Smooth muscle cell (in vitro differentiated cells): ENCODE measurements at regions not wholly inside any gene's neighbourhood (a gene's known extent, or its start where the extent isn't known, plus 50 kb on each side); places are given as distances from the start of the nearest gene placed in this dataset.

Source experiments
- DNase-seq: peaks from one replicate; lab custom pipeline; 2025; ENCODE audit not compliant: unreplicated experiment; lab: John Stamatoyannopoulos, UW
- H2AFZ ChIP-seq: fragments of 200-600 bp; sonication (generic); 2 replicates; pipeline ENCODE4 v1.6.0; 2016; ENCODE audit warnings: antibody characterized with exemption, low read depth, mild to moderate bottlenecking
- H3F3A ChIP-seq: fragments of 200-600 bp; sonication (generic); 2 replicates; pipeline ENCODE4 v1.6.0; 2017; ENCODE audit warnings: antibody characterized with exemption, low read depth
- H3K27ac ChIP-seq: fragments of 200-600 bp; sonication (generic); 2 replicates; pipeline ENCODE4 v1.5.1; 2016; ENCODE audit warnings: low read depth, mild to moderate bottlenecking
- H3K27me3 ChIP-seq: fragments of 200-600 bp; sonication (generic); 2 replicates; pipeline ENCODE4 v1.6.1; 2016; ENCODE audit warnings: low read depth, mild to moderate bottlenecking
- H3K36me3 ChIP-seq: fragments of 200-600 bp; sonication (generic); 2 replicates; pipeline ENCODE4 v1.5.1; 2016; ENCODE audit warnings: low read depth
- H3K4me1 ChIP-seq: fragments of 200-600 bp; sonication (generic); 2 replicates; pipeline ENCODE4 v1.5.1; 2016; ENCODE audit warnings: low read depth
- H3K4me2 ChIP-seq: fragments of 200-600 bp; sonication (generic); 2 replicates; pipeline ENCODE4 v1.6.0; 2016; ENCODE audit warnings: mild to moderate bottlenecking
- H3K4me3 ChIP-seq: fragments of 200-600 bp; sonication (generic); 2 replicates; pipeline ENCODE4 v1.5.1; 2016; ENCODE audit warnings: mild to moderate bottlenecking
- H3K79me2 ChIP-seq: fragments of 200-600 bp; sonication (generic); 2 replicates; pipeline ENCODE4 v1.6.0; 2016; ENCODE audit warnings: low read depth, mild to moderate bottlenecking
- H3K9ac ChIP-seq: fragments of 200-600 bp; sonication (generic); 2 replicates; pipeline ENCODE4 v1.6.0; 2016; ENCODE audit warnings: low read depth
- H3K9me3 ChIP-seq: fragments of 200-600 bp; sonication (generic); replicated peaks from 2 replicates; pipeline ENCODE4 v1.5.1; 2016; ENCODE audit warnings: low read depth
- H4K20me1 ChIP-seq: fragments of 200-600 bp; sonication (generic); 2 replicates; pipeline ENCODE4 v1.6.0; 2016; ENCODE audit warnings: low read depth
- CTCF ChIP-seq: fragments of 200-600 bp; sonication (generic); IDR thresholded peaks from 2 replicates; pipeline ENCODE4 v1.5.1; 2017; ENCODE audit warnings: borderline replicate concordance, mild to moderate bottlenecking, antibody characterized with exemption; ENCODE audit not compliant: insufficient read depth, poor library complexity, severe bottlenecking
- WGBS: methylation state at CpG from one replicate; pipeline ENCODE4 v1.1.7; 2016; ENCODE audit warnings: low lambda C conversion rate; 5-methylcytosine and 5-hydroxymethylcytosine counted together

GRCh38 chr7:136150311-136150710, 173.2 kb upstream of the MTPN start:
- Histone ChIP-seq H3K9ac (no peak overlapping the region), H3K4me2 (no peak overlapping the region), H3F3A (no peaks in the 10 kb centered on the region), H3K36me3 (no peaks in the 10 kb centered on the region), H3K27ac (no peak overlapping the region), H2AFZ (no peak overlapping the region), H3K9me3 (no peaks in the 10 kb centered on the region), H3K4me1 (no peaks in the 10 kb centered on the region), H3K27me3 (no peaks in the 10 kb centered on the region), H3K79me2 (no peaks in the 10 kb centered on the region), H3K4me3 (no peak overlapping the region), H4K20me1 (no peaks in the 10 kb centered on the region)
- TF ChIP-seq CTCF, result no peak
- no peak for DNase-seq
- WGBS, result 86% methylated on average over 1 of the region's 1 CpG

- no peaks in the 10 kb centered on the region for H3F3A ChIP-seq
- H2AFZ ChIP-seq, result no peak overlapping the region
- H3K4me3 ChIP-seq, result no peak overlapping the region
- H3K36me3 ChIP-seq, result no peaks in the 10 kb centered on the region
- H3K27ac ChIP-seq, result no peak overlapping the region
- no peaks in the 10 kb centered on the region for H3K9me3 ChIP-seq
- H3K9ac ChIP-seq, result no peak overlapping the region
- H3K27me3 ChIP-seq, result no peaks in the 10 kb centered on the region
- no peak for DNase-seq
- H3K4me2 ChIP-seq, result no peak overlapping the region
- no peaks in the 10 kb centered on the region for H4K20me1 ChIP-seq
- WGBS, result 86% methylated on average over 5 of the region's 5 CpGs
- H3K79me2 ChIP-seq, result no peaks in the 10 kb centered on the region
- no peaks in the 10 kb centered on the region for H3K4me1 ChIP-seq
- no peak for TF ChIP-seq CTCF
These were observed 171.8 kb upstream of the MTPN start for GRCh38 chr7:136148920-136149319.

GRCh38 chr7:136146925-136147324, 169.8 kb upstream of the MTPN start:
- Histone ChIP-seq H3K27me3 (no peaks in the 10 kb centered on the region), H3K4me1 (no peaks in the 10 kb centered on the region), H3K9ac (no peak overlapping the region), H3K79me2 (no peaks in the 10 kb centered on the region), H3K9me3 (no peaks in the 10 kb centered on the region), H4K20me1 (no peaks in the 10 kb centered on the region), H3K36me3 (no peaks in the 10 kb centered on the region), H3K27ac (no peak overlapping the region), H3F3A (no peaks in the 10 kb centered on the region), H2AFZ (no peak overlapping the region), H3K4me2 (no peak overlapping the region), H3K4me3 (no peak overlapping the region)
- no peak for TF ChIP-seq CTCF
- WGBS, result 95% methylated on average over 1 of the region's 1 CpG
- DNase-seq, result no peak

GRCh38 chr7:136144182-136144581, 167.0 kb upstream of the MTPN start:
- H4K20me1 ChIP-seq, result no peaks in the 10 kb centered on the region
- no peaks in the 10 kb centered on the region for H3K9me3 ChIP-seq
- H3K9ac ChIP-seq, result no peak overlapping the region
- no peaks in the 10 kb centered on the region for H3F3A ChIP-seq
- 76% methylated on average over 2 of the region's 2 CpGs for WGBS
- H3K4me2 ChIP-seq, result no peak overlapping the region
- H3K36me3 ChIP-seq, result no peaks in the 10 kb centered on the region
- no peak overlapping the region for H3K27ac ChIP-seq
- H3K79me2 ChIP-seq, result no peaks in the 10 kb centered on the region
- no peak for TF ChIP-seq CTCF
- peaks cover 5% of the 10 kb centered on the region for H3K4me1 ChIP-seq
- H3K4me3 ChIP-seq, result no peak overlapping the region
- no peaks in the 10 kb centered on the region for H3K27me3 ChIP-seq
- DNase-seq, result no peak
- H2AFZ ChIP-seq, result no peak overlapping the region
